ENCODE measurements at regions not wholly inside any gene's neighbourhood (a gene's known extent, or its start where the extent isn't known, plus 50 kb on each side); places are given as distances from the start of the nearest gene placed in this dataset.

DNA sequence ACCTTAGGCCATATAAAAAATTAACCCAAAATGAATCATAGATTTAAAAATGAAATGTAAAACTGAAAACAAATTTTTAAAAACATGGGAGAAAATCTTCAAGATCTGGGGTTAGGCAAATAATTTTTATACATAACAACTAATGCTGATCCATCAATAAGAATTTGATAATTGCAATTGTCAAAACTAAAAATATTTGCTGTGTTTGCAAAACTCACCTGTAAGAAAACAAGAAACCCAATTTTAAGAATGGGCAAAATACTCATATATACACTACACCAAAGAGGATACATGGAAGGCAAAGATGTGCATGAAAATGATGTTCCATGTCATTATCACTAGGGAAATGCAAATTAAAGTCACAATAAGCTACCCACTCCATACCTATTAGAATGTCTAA, 194.8 kb upstream of the NRP1 start:
- no peak for TF ChIP-seq CTCF (IDR thresholded peaks at IDR 0.05; ENCODE audit: insufficient read depth, low read length)
- TF ChIP-seq, protein P1, sequence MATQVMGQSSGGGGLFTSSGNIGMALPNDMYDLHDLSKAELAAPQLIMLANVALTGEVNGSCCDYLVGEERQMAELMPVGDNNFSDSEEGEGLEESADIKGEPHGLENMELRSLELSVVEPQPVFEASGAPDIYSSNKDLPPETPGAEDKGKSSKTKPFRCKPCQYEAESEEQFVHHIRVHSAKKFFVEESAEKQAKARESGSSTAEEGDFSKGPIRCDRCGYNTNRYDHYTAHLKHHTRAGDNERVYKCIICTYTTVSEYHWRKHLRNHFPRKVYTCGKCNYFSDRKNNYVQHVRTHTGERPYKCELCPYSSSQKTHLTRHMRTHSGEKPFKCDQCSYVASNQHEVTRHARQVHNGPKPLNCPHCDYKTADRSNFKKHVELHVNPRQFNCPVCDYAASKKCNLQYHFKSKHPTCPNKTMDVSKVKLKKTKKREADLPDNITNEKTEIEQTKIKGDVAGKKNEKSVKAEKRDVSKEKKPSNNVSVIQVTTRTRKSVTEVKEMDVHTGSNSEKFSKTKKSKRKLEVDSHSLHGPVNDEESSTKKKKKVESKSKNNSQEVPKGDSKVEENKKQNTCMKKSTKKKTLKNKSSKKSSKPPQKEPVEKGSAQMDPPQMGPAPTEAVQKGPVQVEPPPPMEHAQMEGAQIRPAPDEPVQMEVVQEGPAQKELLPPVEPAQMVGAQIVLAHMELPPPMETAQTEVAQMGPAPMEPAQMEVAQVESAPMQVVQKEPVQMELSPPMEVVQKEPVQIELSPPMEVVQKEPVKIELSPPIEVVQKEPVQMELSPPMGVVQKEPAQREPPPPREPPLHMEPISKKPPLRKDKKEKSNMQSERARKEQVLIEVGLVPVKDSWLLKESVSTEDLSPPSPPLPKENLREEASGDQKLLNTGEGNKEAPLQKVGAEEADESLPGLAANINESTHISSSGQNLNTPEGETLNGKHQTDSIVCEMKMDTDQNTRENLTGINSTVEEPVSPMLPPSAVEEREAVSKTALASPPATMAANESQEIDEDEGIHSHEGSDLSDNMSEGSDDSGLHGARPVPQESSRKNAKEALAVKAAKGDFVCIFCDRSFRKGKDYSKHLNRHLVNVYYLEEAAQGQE (IDR thresholded peaks at IDR 0.05; ENCODE audit: insufficient replicate concordance, low read depth), result no peak
- no peak for TF ChIP-seq SPI1 (IDR thresholded peaks at IDR 0.05; ENCODE audit: borderline replicate concordance, low read depth)
- TF ChIP-seq POLR2AphosphoS5 (IDR thresholded peaks at IDR 0.05; ENCODE audit: low read depth), result no peak
- no peak for TF ChIP-seq GABPA (IDR thresholded peaks at IDR 0.05; ENCODE audit: low read depth)
- Histone ChIP-seq H3K27me3 (ENCODE audit: insufficient read depth, poor library complexity, severe bottlenecking) (no peaks in the 10 kb centered on the region), H3K4me3 (replicated peaks; ENCODE audit: insufficient read depth, low read length) (no peak overlapping the region), H3K27ac (replicated peaks) (no peak overlapping the region)
- no peak for DNase-seq (ENCODE audit: low read depth in 1 of 2, low spot score in 1 of 2)

GRCh38 chr10:33524966-33525365, 190.5 kb upstream of the NRP1 start:
- H3K4me3 ChIP-seq (replicated peaks; ENCODE audit: insufficient read depth, low read length), result no peak overlapping the region
- no peak for DNase-seq (ENCODE audit: low read depth in 1 of 2, low spot score in 1 of 2)
- no peaks in the 10 kb centered on the region for H3K27me3 ChIP-seq (ENCODE audit: insufficient read depth, poor library complexity, severe bottlenecking)
- no peak overlapping the region for H3K27ac ChIP-seq (replicated peaks)
- TF ChIP-seq POLR2AphosphoS5 (IDR thresholded peaks at IDR 0.05; ENCODE audit: low read depth) (no peak), CTCF (IDR thresholded peaks at IDR 0.05; ENCODE audit: insufficient read depth, low read length) (no peak), SPI1 (IDR thresholded peaks at IDR 0.05; ENCODE audit: borderline replicate concordance, low read depth) (no peak), GABPA (IDR thresholded peaks at IDR 0.05; ENCODE audit: low read depth) (no peak)
- TF ChIP-seq, protein P1 (IDR thresholded peaks at IDR 0.05; ENCODE audit: insufficient replicate concordance, low read depth), result no peak

GRCh38 chr10:33524041-33524440, 189.6 kb upstream of the NRP1 start:
- no peak for DNase-seq (ENCODE audit: low read depth in 1 of 2, low spot score in 1 of 2)
- Histone ChIP-seq H3K4me3 (replicated peaks; ENCODE audit: insufficient read depth, low read length) (no peak overlapping the region), H3K27ac (replicated peaks) (no peak overlapping the region), H3K27me3 (ENCODE audit: insufficient read depth, poor library complexity, severe bottlenecking) (no peaks in the 10 kb centered on the region)
- TF ChIP-seq GABPA (IDR thresholded peaks at IDR 0.05; ENCODE audit: low read depth) (no peak), SPI1 (IDR thresholded peaks at IDR 0.05; ENCODE audit: borderline replicate concordance, low read depth) (no peak), POLR2AphosphoS5 (IDR thresholded peaks at IDR 0.05; ENCODE audit: low read depth) (no peak), CTCF (IDR thresholded peaks at IDR 0.05; ENCODE audit: insufficient read depth, low read length) (no peak)
- TF ChIP-seq, protein P1 (IDR thresholded peaks at IDR 0.05; ENCODE audit: insufficient replicate concordance, low read depth), result no peak

Measured in HL-60 (cell line).